ENCODE measurements at regions not wholly inside any gene's neighbourhood (a gene's known extent, or its start where the extent isn't known, plus 50 kb on each side); places are given as distances from the start of the nearest gene placed in this dataset.

GRCh38 chr6:8943073-8943472 lies 507.7 kb upstream of the SLC35B3 start:
- Histone ChIP-seq H3K27me3 (ENCODE audit: control insufficient read depth, insufficient read depth, low read length, poor library complexity, severe bottlenecking) (no peaks in the 10 kb centered on the region), H3K4me3 (ENCODE audit: low read length) (no peak overlapping the region), H3K36me3 (ENCODE audit: control insufficient read depth, insufficient read depth, low read length) (no peaks in the 10 kb centered on the region), H3K27ac (ENCODE audit: low read depth, low read length) (no peak overlapping the region), H3K9me3 (ENCODE audit: control insufficient read depth, low read length) (no peaks in the 10 kb centered on the region), H3K4me1 (ENCODE audit: control insufficient read depth, insufficient read depth, low read length) (no peaks in the 10 kb centered on the region), H3K9ac (ENCODE audit: extremely low read depth, low read length, poor library complexity, severe bottlenecking) (no peak overlapping the region)
- no peak for TF ChIP-seq CTCF (conservative IDR thresholded peaks at IDR 0.05)
- Mint-ChIP-seq H3K36me3 (ENCODE audit: low read depth) (no peaks in the 10 kb centered on the region), H3K27ac (no peak overlapping the region), H3K4me1 (peaks cover 25% of the 10 kb centered on the region), H3K9me3 (no peaks in the 10 kb centered on the region), H3K27me3 (ENCODE audit: insufficient read depth) (no peaks in the 10 kb centered on the region), H3K4me3 (no peak overlapping the region)
- DNase-seq = no peak
- WGBS, 2 experiments (ENCODE audit: insufficient coverage in 1 of 2, insufficient read length in 1 of 2) = 86% methylated on average over 3 of the region's 3 CpGs

- Mint-ChIP-seq H3K36me3 (ENCODE audit: low read depth) (no peaks in the 10 kb centered on the region), H3K9me3 (peaks cover 2% of the 10 kb centered on the region), H3K27me3 (ENCODE audit: insufficient read depth) (no peaks in the 10 kb centered on the region), H3K27ac (no peak overlapping the region), H3K4me3 (no peak overlapping the region), H3K4me1 (peaks cover 25% of the 10 kb centered on the region)
- Histone ChIP-seq H3K27me3 (ENCODE audit: control insufficient read depth, insufficient read depth, low read length, poor library complexity, severe bottlenecking) (no peaks in the 10 kb centered on the region), H3K4me1 (ENCODE audit: control insufficient read depth, insufficient read depth, low read length) (no peaks in the 10 kb centered on the region), H3K9me3 (ENCODE audit: control insufficient read depth, low read length) (no peaks in the 10 kb centered on the region), H3K4me3 (ENCODE audit: low read length) (no peak overlapping the region), H3K27ac (ENCODE audit: low read depth, low read length) (no peak overlapping the region), H3K36me3 (ENCODE audit: control insufficient read depth, insufficient read depth, low read length) (no peaks in the 10 kb centered on the region), H3K9ac (ENCODE audit: extremely low read depth, low read length, poor library complexity, severe bottlenecking) (no peak overlapping the region)
- 83 to 97% methylated on average over 1 to 2 of the region's 2 CpGs for WGBS, 2 experiments (ENCODE audit: insufficient coverage in 1 of 2, insufficient read length in 1 of 2)
- DNase-seq = no peak
- TF ChIP-seq CTCF (conservative IDR thresholded peaks at IDR 0.05) = no peak
Measured at GRCh38 chr6:8941577-8941976, 506.2 kb upstream of the SLC35B3 start.

DNA sequence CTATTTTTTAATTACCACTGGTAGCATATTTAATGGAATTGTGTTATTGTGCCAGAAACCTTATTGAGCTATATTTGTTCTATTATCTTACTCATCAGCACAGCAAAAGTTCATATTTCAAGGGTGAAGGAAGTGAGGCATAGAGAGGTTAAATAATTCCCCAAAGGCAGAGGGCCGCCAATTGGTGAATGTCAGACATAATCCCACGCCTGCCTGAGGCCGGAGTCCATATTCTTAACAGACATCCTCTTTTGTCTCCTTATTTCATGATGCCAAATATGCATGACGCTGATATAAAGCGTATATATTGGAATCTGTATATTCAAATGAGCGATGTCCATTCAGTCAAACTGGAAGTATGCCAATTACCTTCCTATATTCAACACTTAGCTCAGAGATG lies 505.0 kb upstream of the SLC35B3 start:
- peaks cover 2% of the 10 kb centered on the region for H3K9me3 Mint-ChIP-seq
- H3K27ac Mint-ChIP-seq = no peak overlapping the region
- TF ChIP-seq CTCF (conservative IDR thresholded peaks at IDR 0.05) = no peak
- H3K4me1 ChIP-seq (ENCODE audit: control insufficient read depth, insufficient read depth, low read length) = no peaks in the 10 kb centered on the region
- no peak overlapping the region for H3K4me3 Mint-ChIP-seq
- H3K36me3 ChIP-seq (ENCODE audit: control insufficient read depth, insufficient read depth, low read length) = no peaks in the 10 kb centered on the region
- H3K9ac ChIP-seq (ENCODE audit: extremely low read depth, low read length, poor library complexity, severe bottlenecking) = no peak overlapping the region
- 97% methylated on average over 6 of the region's 6 CpGs; no CpG with 5 or more reads in 1 of the 2 experiments for WGBS, 2 experiments (ENCODE audit: insufficient coverage in 1 of 2, insufficient read length in 1 of 2)
- H3K27me3 Mint-ChIP-seq (ENCODE audit: insufficient read depth) = no peaks in the 10 kb centered on the region
- no peaks in the 10 kb centered on the region for H3K36me3 Mint-ChIP-seq (ENCODE audit: low read depth)
- DNase-seq = no peak
- peaks cover 30% of the 10 kb centered on the region for H3K4me1 Mint-ChIP-seq
- no peaks in the 10 kb centered on the region for H3K9me3 ChIP-seq (ENCODE audit: control insufficient read depth, low read length)
- H3K27ac ChIP-seq (ENCODE audit: low read depth, low read length) = no peak overlapping the region
- H3K27me3 ChIP-seq (ENCODE audit: control insufficient read depth, insufficient read depth, low read length, poor library complexity, severe bottlenecking) = no peaks in the 10 kb centered on the region
- H3K4me3 ChIP-seq (ENCODE audit: low read length) = no peak overlapping the region

All from endodermal cell (in vitro differentiated cells).